Mesendoderm (in vitro differentiated cells): ENCODE measurements at regions not wholly inside any gene's neighbourhood (a gene's known extent, or its start where the extent isn't known, plus 50 kb on each side); places are given as distances from the start of the nearest gene placed in this dataset.

ENCODE experiments used
- DNase-seq: peaks from one replicate; pipeline ENCODE4 v3.0.0; 2013
- H2AK5ac ChIP-seq: 2 replicates; pipeline ENCODE4 v1.6.1; 2013; ENCODE audit warnings: low read length, inconsistent platforms
- H2BK120ac ChIP-seq: 2 replicates; pipeline ENCODE4 v1.6.1; 2013; ENCODE audit warnings: low read depth, mild to moderate bottlenecking, low read length, moderate library complexity, mixed read lengths
- H2BK15ac ChIP-seq: replicated peaks from 2 replicates; pipeline ENCODE4 v1.6.1; 2013; ENCODE audit warnings: low read depth, mild to moderate bottlenecking, moderate library complexity
- H2BK5ac ChIP-seq: 2 replicates; pipeline ENCODE4 v1.6.1; 2013; ENCODE audit warnings: low read length, inconsistent platforms
- H3K18ac ChIP-seq: 2 replicates; pipeline ENCODE4 v1.6.1; 2013; ENCODE audit warnings: mild to moderate bottlenecking, low read length, mixed read lengths
- H3K23ac ChIP-seq: one replicate; pipeline ENCODE4 v1.6.1; 2013; ENCODE audit warnings: low read length
- H3K27ac ChIP-seq: 2 replicates; pipeline ENCODE4 v1.5.1; 2013; ENCODE audit warnings: low read depth, mild to moderate bottlenecking, inconsistent platforms, low read length, moderate library complexity
- H3K27me3 ChIP-seq: 2 replicates; pipeline ENCODE4 v1.6.1; 2013; ENCODE audit warnings: low read length, control low read depth, mild to moderate bottlenecking, inconsistent platforms; ENCODE audit not compliant: insufficient read depth, poor library complexity
- H3K36me3 ChIP-seq: 2 replicates; pipeline ENCODE4 v1.6.1; 2013; ENCODE audit warnings: low read length, inconsistent platforms; ENCODE audit not compliant: control insufficient read depth, insufficient read depth
- H3K4ac ChIP-seq: one replicate; pipeline ENCODE4 v1.6.1; 2013; ENCODE audit warnings: low read depth, mild to moderate bottlenecking, low read length, moderate library complexity
- H3K4me1 ChIP-seq: 2 replicates; pipeline ENCODE4 v1.6.1; 2013; ENCODE audit warnings: low read depth, low read length, inconsistent platforms; ENCODE audit not compliant: control insufficient read depth
- H3K4me2 ChIP-seq: 2 replicates; pipeline ENCODE4 v1.6.1; 2013; ENCODE audit warnings: low read length
- H3K4me3 ChIP-seq: 2 replicates; pipeline ENCODE4 v1.5.1; 2013; ENCODE audit warnings: mild to moderate bottlenecking, low read length
- H3K56ac ChIP-seq: one replicate; pipeline ENCODE4 v1.6.1; 2013; ENCODE audit warnings: low read length
- H3K79me1 ChIP-seq: 2 replicates; pipeline ENCODE4 v1.6.1; 2013; ENCODE audit warnings: low read length, inconsistent platforms
- H3K79me2 ChIP-seq: 2 replicates; pipeline ENCODE4 v1.6.1; 2013; ENCODE audit warnings: mild to moderate bottlenecking, low read length; ENCODE audit not compliant: control insufficient read depth, insufficient read depth
- H3K9ac ChIP-seq: 2 replicates; pipeline ENCODE4 v1.6.1; 2013; ENCODE audit warnings: low read length, inconsistent platforms
- H4K5ac ChIP-seq: one replicate; pipeline ENCODE4 v1.6.1; 2013; ENCODE audit warnings: low read length
- H4K8ac ChIP-seq: one replicate; pipeline ENCODE4 v1.6.1; 2013; ENCODE audit warnings: low read depth, mild to moderate bottlenecking, control low read depth, low read length, moderate library complexity
- WGBS: extraction: QIAGEN DNeasy Blood & Tissue Kit; methylation state at CpG from one replicate; pipeline ENCODE4 v1.1.7; 2013; ENCODE audit warnings: low lambda C conversion rate, missing lambda C conversion rate; ENCODE audit not compliant: insufficient coverage; ENCODE audit errors: extremely low coverage; 5-methylcytosine and 5-hydroxymethylcytosine counted together

DNA sequence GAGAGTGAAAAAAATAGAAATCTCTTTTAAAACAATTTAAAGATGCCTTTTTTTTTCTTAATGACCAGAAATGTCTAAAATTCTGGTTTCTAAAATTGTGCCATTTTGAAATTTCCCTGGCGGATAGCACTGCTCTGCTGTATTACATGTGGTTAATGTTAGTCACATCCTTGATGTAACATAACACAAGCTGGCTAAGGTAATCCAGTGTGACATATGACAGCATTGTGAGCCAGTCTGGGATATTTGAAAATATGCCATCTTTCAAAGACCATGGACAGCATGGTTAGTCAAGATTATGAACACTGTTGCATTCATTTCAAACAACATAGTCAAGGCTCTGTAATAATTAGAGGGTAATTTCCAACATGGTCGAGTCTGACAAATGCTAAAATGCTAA lies 133.2 kb downstream of the ALX1 start:
- no peak overlapping the region for H4K5ac ChIP-seq
- no peaks in the 10 kb centered on the region for H3K4me1 ChIP-seq
- H3K56ac ChIP-seq, result no peak overlapping the region
- no peak for DNase-seq
- no peak overlapping the region for H3K23ac ChIP-seq
- no peaks in the 10 kb centered on the region for H3K27me3 ChIP-seq
- no peaks in the 10 kb centered on the region for H3K79me1 ChIP-seq
- H3K79me2 ChIP-seq, result no peaks in the 10 kb centered on the region
- H3K18ac ChIP-seq, result no peak overlapping the region
- no peak overlapping the region for H3K4ac ChIP-seq
- no peak overlapping the region for H3K27ac ChIP-seq
- H3K36me3 ChIP-seq, result no peaks in the 10 kb centered on the region
- H2AK5ac ChIP-seq, result no peak overlapping the region
- H3K9ac ChIP-seq, result no peak overlapping the region
- H2BK5ac ChIP-seq, result no peak overlapping the region
- no CpG with 5 or more reads among the region's 2 CpGs for WGBS
- no peak overlapping the region for H3K4me3 ChIP-seq
- no peak overlapping the region for H2BK120ac ChIP-seq
- no peak overlapping the region for H2BK15ac ChIP-seq
- no peak overlapping the region for H4K8ac ChIP-seq
- H3K4me2 ChIP-seq, result no peak overlapping the region

- no peak overlapping the region for H3K27ac ChIP-seq
- H3K4me2 ChIP-seq, result no peak overlapping the region
- no peak overlapping the region for H4K5ac ChIP-seq
- H3K9ac ChIP-seq, result no peak overlapping the region
- H3K79me1 ChIP-seq, result no peaks in the 10 kb centered on the region
- no peaks in the 10 kb centered on the region for H3K27me3 ChIP-seq
- no peaks in the 10 kb centered on the region for H3K79me2 ChIP-seq
- no peak overlapping the region for H4K8ac ChIP-seq
- no peak overlapping the region for H2BK5ac ChIP-seq
- H3K36me3 ChIP-seq, result no peaks in the 10 kb centered on the region
- H2BK120ac ChIP-seq, result no peak overlapping the region
- H3K4me3 ChIP-seq, result no peak overlapping the region
- H3K18ac ChIP-seq, result no peak overlapping the region
- H2BK15ac ChIP-seq, result no peak overlapping the region
- no peak overlapping the region for H3K4ac ChIP-seq
- WGBS, result no CpG with 5 or more reads among the region's 3 CpGs
- no peak for DNase-seq
- no peak overlapping the region for H3K56ac ChIP-seq
- H3K4me1 ChIP-seq, result no peaks in the 10 kb centered on the region
- no peak overlapping the region for H2AK5ac ChIP-seq
- H3K23ac ChIP-seq, result no peak overlapping the region
Observed at GRCh38 chr12:85422762-85423161, 142.7 kb downstream of the ALX1 start.

DNA sequence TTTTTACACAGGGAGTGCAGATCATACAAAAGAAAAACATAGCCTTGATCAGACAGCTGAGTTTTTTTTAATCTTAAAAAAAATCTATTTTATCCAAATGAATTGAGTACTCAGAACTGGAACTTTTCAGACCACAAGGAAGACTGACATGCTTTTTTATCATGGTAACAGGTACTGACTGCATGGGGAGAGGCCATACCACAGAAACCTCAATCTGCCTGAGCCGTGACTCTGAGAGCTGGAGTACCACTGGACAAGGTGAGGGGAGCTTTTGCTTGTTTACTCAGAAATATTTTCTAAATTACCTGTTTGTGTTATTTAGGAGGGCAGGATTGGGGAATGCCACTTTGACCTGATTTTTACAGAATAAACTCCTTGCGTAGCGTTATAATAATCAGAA lies 143.9 kb downstream of the ALX1 start:
- no peaks in the 10 kb centered on the region for H3K36me3 ChIP-seq
- H2AK5ac ChIP-seq, result no peak overlapping the region
- H3K18ac ChIP-seq, result no peak overlapping the region
- H2BK120ac ChIP-seq, result no peak overlapping the region
- no peak overlapping the region for H3K4me2 ChIP-seq
- no peak overlapping the region for H3K27ac ChIP-seq
- H3K4ac ChIP-seq, result no peak overlapping the region
- no peak overlapping the region for H2BK5ac ChIP-seq
- H3K79me1 ChIP-seq, result no peaks in the 10 kb centered on the region
- H3K9ac ChIP-seq, result no peak overlapping the region
- DNase-seq, result no peak
- no peak overlapping the region for H3K23ac ChIP-seq
- peak overlapping the region; percentile 40 for H3K56ac ChIP-seq
- H3K79me2 ChIP-seq, result no peaks in the 10 kb centered on the region
- H4K8ac ChIP-seq, result no peak overlapping the region
- H4K5ac ChIP-seq, result no peak overlapping the region
- H3K4me1 ChIP-seq, result no peaks in the 10 kb centered on the region
- no CpG with 5 or more reads among the region's 3 CpGs for WGBS
- H3K4me3 ChIP-seq, result no peak overlapping the region
- H2BK15ac ChIP-seq, result peak overlapping the region; percentile 74
- H3K27me3 ChIP-seq, result no peaks in the 10 kb centered on the region

- DNase-seq, result peak; percentile 52
- H2BK15ac ChIP-seq, result peak overlapping the region; percentile 74
Observed at GRCh38 chr12:85424581-85425348, 144.7 kb downstream of the ALX1 start.

GRCh38 chr12:85425349-85425612 lies 145.3 kb downstream of the ALX1 start:
- DNase-seq, result no peak
- Histone ChIP-seq H3K18ac (no peak overlapping the region), H3K9ac (no peak overlapping the region), H2AK5ac (no peak overlapping the region), H3K4me3 (no peak overlapping the region), H3K4me1 (no peaks in the 10 kb centered on the region), H3K4me2 (no peak overlapping the region), H4K5ac (no peak overlapping the region), H2BK120ac (no peak overlapping the region), H3K23ac (no peak overlapping the region), H3K4ac (no peak overlapping the region), H2BK15ac (no peak overlapping the region), H2BK5ac (no peak overlapping the region), H3K56ac (no peak overlapping the region), H3K79me1 (no peaks in the 10 kb centered on the region), H3K27ac (no peak overlapping the region), H3K36me3 (no peaks in the 10 kb centered on the region), H3K27me3 (no peaks in the 10 kb centered on the region), H4K8ac (no peak overlapping the region), H3K79me2 (no peaks in the 10 kb centered on the region)
- WGBS, result no CpG with 5 or more reads among the region's 1 CpG

More at GRCh38 chr12:85424581-85425348, 144.7 kb downstream of the ALX1 start:
- H2BK120ac ChIP-seq, result no peak overlapping the region
- no peak overlapping the region for H3K27ac ChIP-seq
- no CpG with 5 or more reads among the region's 10 CpGs for WGBS
- H3K23ac ChIP-seq, result no peak overlapping the region
- H3K27me3 ChIP-seq, result no peaks in the 10 kb centered on the region
- no peak overlapping the region for H3K9ac ChIP-seq
- no peak overlapping the region for H3K18ac ChIP-seq
- H3K56ac ChIP-seq, result no peak overlapping the region
- H3K36me3 ChIP-seq, result no peaks in the 10 kb centered on the region
- no peak overlapping the region for H2AK5ac ChIP-seq
- H4K8ac ChIP-seq, result no peak overlapping the region
- H3K79me1 ChIP-seq, result no peaks in the 10 kb centered on the region
- no peak overlapping the region for H3K4me2 ChIP-seq
- H3K79me2 ChIP-seq, result no peaks in the 10 kb centered on the region
- H4K5ac ChIP-seq, result no peak overlapping the region
- H3K4me1 ChIP-seq, result no peaks in the 10 kb centered on the region
- H3K4ac ChIP-seq, result no peak overlapping the region
- H2BK5ac ChIP-seq, result no peak overlapping the region
- no peak overlapping the region for H3K4me3 ChIP-seq

- no peaks in the 10 kb centered on the region for H3K36me3 ChIP-seq
- WGBS, result no CpG with 5 or more reads among the region's 4 CpGs
- H3K9ac ChIP-seq, result no peak overlapping the region
- no peak overlapping the region for H3K23ac ChIP-seq
- no peak for DNase-seq
- H2BK5ac ChIP-seq, result no peak overlapping the region
- no peak overlapping the region for H3K4ac ChIP-seq
- no peaks in the 10 kb centered on the region for H3K79me2 ChIP-seq
- H3K4me1 ChIP-seq, result no peaks in the 10 kb centered on the region
- H3K4me3 ChIP-seq, result no peak overlapping the region
- H4K8ac ChIP-seq, result no peak overlapping the region
- no peak overlapping the region for H3K4me2 ChIP-seq
- H2BK15ac ChIP-seq, result no peak overlapping the region
- H3K27me3 ChIP-seq, result no peaks in the 10 kb centered on the region
- peak overlapping the region; percentile 0 for H3K18ac ChIP-seq
- peak overlapping the region; percentile 18 for H3K56ac ChIP-seq
- peak overlapping the region; percentile 21 for H4K5ac ChIP-seq
- H3K79me1 ChIP-seq, result no peaks in the 10 kb centered on the region
- H2AK5ac ChIP-seq, result no peak overlapping the region
- H3K27ac ChIP-seq, result no peak overlapping the region
- no peak overlapping the region for H2BK120ac ChIP-seq
Observed at GRCh38 chr12:85425926-85426325, 145.9 kb downstream of the ALX1 start.
